ENCODE measurements at regions not wholly inside any gene's neighbourhood (a gene's known extent, or its start where the extent isn't known, plus 50 kb on each side); places are given as distances from the start of the nearest gene placed in this dataset.

DNA sequence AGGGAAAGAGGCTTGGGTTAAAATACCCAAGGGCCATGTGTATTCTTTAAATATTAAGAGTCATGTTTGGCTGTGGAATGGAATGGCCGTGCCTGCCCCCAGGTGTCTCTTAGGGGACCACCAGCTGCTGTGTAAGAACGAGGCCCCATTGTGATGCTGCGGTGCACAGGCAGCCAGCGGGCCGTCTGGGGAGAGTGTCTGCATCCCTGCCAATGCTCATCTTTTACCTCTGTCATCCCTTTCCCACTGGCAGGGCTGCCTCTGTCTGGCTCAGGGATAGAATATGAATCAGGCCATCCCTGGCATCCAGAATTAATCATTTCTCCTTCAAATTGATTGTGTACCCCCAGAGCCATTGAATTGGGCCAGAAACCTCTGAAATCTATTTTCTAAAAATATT is 137.8 kb upstream of the GALNT17 start:
- no peak for DNase-seq

DNA sequence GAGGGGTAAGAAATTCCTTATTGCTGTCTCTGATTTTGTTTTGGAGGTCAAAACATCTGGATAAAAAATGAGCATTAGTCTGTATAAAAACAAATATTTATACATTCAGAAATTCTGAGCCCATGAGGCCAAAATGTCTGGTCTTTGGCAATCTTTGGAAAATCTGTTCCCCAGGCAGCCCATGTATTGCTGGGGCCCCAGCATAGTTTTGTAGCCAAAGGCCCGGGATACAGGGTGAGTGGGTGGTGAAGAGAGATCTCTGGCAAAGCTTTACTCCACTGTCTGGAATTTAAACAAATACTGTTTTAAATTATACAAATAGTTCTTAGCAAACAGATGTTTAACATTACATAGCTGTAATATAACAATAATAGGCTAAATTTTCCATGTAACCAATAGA is 134.7 kb upstream of the GALNT17 start:
- no peak for DNase-seq

DNA sequence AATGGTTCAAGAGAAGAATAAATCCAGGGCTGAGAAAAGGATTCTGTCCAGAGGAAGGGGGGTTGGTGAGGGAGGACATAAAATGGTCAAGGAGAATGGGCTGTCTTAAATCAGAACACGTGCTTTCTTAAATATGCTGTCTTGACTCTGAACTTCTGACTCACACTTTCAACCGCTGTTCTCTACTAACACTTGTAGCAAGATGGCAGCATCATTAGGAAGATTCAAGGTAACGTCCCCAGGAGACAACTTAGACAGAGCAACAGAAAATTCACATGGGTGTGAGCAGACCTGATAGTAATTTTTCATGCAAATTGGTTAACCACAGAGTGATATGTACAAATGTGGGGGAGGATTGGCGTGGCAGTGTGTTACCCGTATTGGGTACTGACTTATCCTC is 126.8 kb upstream of the GALNT17 start:
- no peak for DNase-seq

DNA sequence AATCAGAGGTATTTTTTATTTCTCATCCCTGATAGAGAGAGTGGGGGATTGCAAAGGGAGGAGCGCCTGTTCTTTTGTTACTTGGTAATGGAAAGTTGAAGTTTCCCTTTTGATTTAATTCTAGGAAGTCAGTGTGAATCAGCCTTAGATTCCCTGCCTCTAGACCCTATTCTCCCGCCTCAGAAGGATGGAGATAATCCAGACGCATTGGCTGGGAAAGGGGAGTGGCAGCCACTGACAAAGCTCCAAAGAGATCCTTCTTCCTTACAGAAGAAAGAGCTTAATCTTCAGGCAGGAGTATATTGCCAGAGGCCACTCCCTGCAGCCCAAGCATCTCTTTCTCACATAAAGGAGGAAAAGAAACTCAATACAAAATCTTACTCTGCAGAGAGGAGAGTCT is 122.3 kb upstream of the GALNT17 start:
- DNase-seq = no peak

DNA sequence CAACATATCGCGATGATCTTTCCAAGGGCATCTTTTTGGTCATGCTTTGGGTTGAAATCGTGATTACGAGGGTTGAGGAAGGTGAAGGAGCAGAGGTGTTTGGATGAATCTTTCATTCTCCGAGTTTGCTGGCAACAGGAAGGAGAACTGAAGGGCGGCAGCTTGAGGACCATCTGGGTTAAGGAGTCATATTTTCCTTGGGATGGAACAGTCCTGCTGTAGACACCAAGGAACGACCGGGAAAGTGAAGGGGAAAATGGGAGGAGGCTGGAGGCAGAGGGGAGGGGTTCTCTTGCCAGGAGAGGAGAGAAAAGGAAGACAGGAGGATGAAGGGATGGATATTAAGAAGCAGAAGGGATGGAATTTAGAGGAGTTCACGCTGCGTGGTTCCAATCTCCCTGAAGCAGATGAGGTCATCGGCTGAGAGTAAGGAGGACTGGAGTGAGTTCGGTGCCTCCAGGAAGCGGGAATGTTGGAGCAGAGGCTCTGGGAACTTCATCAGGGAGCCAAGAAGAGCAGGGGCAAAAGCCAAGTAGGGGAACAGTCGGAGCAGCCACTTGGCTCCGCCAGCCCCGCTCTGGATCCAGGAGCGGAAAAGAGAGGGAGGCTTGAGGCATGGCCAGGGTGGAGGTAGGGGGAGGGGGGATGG is 116.6 kb upstream of the GALNT17 start:
- no peak for DNase-seq

DNA sequence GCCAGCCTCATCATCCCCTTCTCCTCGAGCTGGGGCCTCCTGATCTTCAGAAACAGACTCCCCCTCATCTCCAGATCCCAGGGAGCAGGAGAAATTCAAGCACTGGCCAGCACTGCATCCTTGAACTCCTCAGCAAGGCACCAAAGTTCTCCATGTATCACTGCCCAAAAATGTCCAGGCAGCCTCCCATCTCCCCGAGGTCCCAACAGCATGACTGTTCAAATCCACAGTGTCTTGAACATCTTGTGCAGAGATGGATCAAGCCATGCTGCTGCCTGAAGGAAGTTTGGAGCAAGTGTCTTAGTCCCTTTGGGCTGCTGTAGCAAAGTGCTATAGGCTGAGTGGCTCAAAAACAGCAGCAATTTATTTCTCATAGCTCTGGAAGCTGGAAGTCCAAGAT is 115.5 kb upstream of the GALNT17 start:
- DNase-seq = no peak

DNA sequence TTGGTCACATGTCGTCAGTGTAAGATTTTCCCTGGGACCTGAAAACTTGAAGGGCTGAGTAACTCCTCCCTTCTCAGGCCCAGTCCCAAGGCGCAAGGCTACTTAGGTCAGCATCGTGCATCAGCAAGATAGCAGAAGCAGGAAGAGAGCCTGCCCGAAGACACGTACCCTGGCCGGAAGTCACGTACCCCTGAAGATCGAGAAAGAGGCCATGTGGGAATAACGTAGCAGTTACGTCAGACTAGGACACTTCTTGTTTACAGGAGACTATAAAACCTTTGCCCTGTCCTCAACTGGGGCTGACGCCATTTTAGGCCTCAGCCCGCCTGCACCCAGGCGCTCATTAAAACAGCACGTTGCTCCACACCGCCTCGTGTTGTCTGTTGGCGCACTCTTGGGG is 114.3 kb upstream of the GALNT17 start:
- DNase-seq = no peak

DNA sequence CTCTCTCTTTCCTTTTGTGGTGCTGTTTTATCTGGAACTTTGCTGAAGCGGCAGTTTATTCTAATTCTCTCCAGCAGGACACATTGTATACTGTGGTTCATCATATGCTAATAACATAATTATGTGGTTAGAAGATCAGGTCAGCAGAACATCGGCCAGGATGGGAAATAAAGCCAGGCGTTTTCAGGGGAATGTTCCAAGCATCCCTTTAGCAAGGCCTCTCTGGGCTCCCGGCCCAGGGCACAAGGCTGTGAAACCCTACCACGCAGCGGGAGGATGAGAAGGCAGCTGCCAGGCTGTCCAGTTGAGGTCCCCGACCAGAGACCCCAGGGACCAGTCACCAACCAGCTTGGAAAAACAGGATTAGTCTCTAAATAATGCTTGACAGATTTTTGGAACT is 112.2 kb upstream of the GALNT17 start:
- no peak for DNase-seq

DNA sequence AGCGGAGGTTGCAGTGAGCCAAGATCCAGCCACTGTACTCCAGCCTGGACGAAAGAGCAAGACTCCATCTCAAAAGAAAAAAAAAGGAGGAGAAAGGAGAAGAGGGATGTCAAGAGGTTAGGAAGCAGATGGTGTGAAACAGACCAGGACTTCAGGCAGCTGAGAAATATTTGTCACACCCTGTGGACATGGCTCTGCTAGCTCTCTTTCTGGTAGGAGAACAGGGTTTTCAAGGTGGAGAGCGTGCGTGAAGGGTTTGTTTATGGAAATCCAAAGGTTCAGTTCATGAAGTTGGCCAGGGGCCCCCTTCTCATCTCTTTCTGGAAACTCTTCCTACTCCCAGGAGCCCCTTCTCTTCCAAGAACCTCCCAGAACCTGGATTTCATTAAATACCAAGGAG is 110.8 kb upstream of the GALNT17 start:
- DNase-seq = no peak

DNA sequence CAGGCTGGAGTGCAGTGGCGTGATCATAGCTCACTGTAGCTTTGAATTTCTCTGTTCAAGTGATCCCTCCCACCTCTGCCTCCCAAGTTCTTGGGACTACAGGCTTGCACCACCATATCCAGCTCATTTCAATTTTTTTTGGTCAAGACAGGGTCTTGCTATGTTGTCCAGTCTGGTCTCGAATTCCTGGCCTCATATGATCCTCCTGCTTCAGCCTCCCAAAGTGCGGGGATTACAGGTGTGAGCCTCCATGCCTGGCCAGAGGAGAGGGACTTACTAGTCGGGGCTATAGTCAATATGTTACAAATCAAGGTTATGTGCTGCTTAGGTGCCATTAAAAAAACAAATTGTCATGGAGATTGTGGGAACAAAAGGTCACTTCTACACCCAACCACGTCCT is 105.3 kb upstream of the GALNT17 start:
- no peak for DNase-seq

DNA sequence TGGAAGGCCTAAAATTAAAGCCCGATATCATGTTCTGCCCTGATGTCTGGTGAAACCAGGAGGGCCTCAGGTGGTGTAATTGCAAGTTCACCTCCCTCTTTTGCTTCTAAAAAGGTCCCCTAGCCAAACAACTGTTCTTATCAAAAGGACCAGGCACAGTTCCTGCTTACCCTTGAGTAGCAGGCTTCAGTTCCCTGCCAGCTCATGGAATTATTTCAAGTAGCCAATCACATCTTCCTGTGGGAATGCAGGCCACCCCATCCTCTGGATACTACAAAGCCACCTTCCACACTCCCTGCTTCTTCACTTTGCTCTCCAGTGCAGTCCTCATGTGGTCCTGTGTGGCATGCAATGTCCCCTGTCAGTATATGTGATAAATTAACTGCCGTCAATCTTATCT is 97.7 kb upstream of the GALNT17 start:
- DNase-seq = no peak

DNA sequence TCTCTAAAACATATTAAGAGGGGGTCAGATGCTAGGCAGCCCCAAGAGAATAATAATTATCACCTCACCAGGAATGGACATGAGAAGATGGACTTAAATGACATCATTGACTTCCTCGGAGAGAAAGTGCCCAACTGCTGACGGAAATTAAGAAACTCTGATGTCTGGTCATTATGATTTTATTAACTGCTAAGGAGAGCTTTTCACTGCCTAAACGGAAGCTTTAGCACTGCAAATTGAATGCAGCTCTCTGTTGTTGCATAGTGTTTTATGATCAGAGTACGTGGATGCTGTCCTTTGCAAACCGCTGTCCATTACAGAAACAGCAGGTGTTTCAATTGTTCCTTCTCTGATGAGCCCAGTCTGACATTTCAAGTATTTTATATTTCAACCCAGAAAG is 89.4 kb upstream of the GALNT17 start:
- no peak for DNase-seq

DNA sequence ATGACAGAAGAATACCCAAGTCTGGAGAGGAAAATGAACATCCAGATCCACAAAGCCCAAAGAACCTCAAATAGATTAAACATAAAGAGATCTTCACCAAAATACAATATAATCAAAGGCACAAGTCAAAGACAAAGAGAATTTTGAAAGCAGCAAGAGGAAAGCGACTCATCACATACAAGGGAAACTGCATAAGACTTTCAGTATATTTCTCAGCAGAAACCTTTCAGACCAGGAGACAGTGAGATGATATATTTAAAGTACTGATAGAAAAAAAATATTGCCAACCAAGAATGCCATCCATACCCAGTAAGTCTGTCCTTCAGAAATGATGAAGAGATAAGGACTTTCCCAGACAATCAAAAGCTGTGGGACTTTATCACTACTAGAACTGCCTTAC is 81.5 kb upstream of the GALNT17 start:
- DNase-seq = no peak

DNA sequence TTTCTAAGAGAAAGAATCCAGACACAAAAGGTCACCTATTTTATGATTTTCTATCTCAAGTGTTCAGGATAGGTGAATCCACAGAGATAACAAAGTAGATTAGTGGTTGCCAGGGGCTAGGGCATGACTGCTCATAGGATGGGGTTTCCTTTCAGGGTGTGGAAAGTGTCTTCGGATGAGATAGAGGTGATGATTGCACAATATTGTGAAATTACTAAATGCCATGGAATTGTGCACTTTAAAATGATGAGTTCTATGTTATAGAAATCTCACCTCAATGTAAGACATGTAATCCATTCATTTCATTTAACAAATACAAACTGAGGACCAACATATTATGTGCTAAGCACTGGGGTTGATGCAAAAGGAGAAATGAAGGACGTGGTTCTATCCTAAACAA is 76.4 kb upstream of the GALNT17 start:
- no peak for DNase-seq

DNA sequence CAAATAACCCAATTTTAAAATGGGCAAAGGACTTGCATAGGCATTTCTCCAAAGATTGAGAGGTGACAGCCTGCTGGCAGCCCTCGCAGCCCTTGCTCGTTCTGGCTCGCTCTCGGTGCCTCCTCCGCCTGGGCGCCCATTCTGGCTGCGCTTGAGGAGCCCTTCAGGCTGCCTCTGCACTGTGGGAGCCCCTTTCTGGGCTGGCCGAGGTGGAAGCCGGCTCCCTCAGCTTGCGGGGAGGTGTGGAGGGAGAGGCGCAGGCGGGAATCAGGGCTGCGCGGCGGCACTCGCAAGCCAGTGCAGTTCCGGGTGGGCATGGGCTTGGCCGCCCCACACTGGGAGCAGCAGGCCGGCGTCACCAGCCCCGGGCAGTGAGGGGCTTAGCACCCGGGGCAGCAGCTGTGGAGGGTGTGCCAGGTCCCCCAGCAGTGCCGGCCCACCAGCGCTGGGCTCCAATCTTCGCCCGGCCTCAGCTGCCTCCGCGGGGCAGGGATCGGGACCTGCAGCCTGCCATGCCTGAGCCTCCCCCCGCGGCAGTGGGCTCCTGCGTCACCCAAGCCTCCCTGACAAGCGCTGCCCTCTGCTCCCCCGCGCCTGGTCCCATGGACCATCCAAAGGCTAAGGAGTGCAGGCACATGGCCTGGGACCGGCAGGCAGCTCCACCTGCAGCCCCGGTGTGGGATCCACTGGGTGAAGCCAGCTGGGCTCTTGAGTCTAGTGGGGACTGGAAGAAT is 54.0 kb upstream of the GALNT17 start:
- no peak for DNase-seq

All from activated CD4-positive, alpha-beta T cell treated with anti-CD3 and anti-CD28 coated beads for 4 hours (primary cell).